Panc1 (cell line): ENCODE measurements at regions not wholly inside any gene's neighbourhood (a gene's known extent, or its start where the extent isn't known, plus 50 kb on each side); places are given as distances from the start of the nearest gene placed in this dataset.
"Not testable (repeated sequence)": the region's sequence is repeated elsewhere in the genome, so short reads cannot be mapped to it uniquely, and the experiment has no call there.

Experiments used
- ATAC-seq: fragments of 200-7000 bp; cut with Tn5 transposase; 2 replicates; pipeline ENCODE4 v1.9.1; 2020; ENCODE audit warnings: mild to moderate bottlenecking, moderate library complexity
- BruUV-seq: library from RNA; stranded (reverse); fragments of 400-500 nt; replicated peaks from 2 replicates; lab custom pipeline; 2021; lab: Mats Ljungman, UMichigan
- CTCF ChIA-PET: fragments of 300-600 bp; sonication (Branson Sonifier 250); formaldehyde crosslinking; loops from one replicate; lab custom pipeline; 2022; ENCODE audit warnings: antibody characterized with exemption; lab: Charles Lee
- POLR2A ChIA-PET: fragments of 300-600 bp; sonication (Branson Sonifier 250); formaldehyde crosslinking; loops from one replicate; lab custom pipeline; 2022; ENCODE audit warnings: antibody characterized with exemption; lab: Charles Lee
- DNase-seq: peaks from one replicate; pipeline ENCODE4 v3.0.0-alpha.2; 2010; ENCODE audit warnings: low read depth, low spot score
- H3K27ac ChIP-seq: 2 replicates; pipeline ENCODE4 v1.5.1; 2011; ENCODE audit warnings: mild to moderate bottlenecking, low read length, inconsistent platforms
- H3K27me3 ChIP-seq: fragments of 200-500 bp; sonication (Bioruptor generic); 2 replicates; pipeline ENCODE4 v1.6.0; 2014; ENCODE audit warnings: low read length, inconsistent platforms; ENCODE audit not compliant: control insufficient read depth, insufficient read depth
- H3K36me3 ChIP-seq: fragments of 200-500 bp; sonication (Bioruptor generic); 2 replicates; pipeline ENCODE4 v1.5.1; 2014; ENCODE audit warnings: inconsistent platforms, mild to moderate bottlenecking, low read length, moderate library complexity; ENCODE audit not compliant: control insufficient read depth, insufficient read depth
- H3K4me1 ChIP-seq: 2 replicates; pipeline ENCODE4 v1.5.1; 2011; ENCODE audit warnings: inconsistent platforms, mild to moderate bottlenecking, low read length, moderate library complexity; ENCODE audit not compliant: control insufficient read depth, insufficient read depth
- H3K4me3 ChIP-seq, 2 experiments: 2 replicates each; pipeline ENCODE4 v1.5.1; 2011 to 2012; ENCODE audit warnings: low read depth in 2 of 2, low read length in 2 of 2, mild to moderate bottlenecking in 2 of 2, inconsistent platforms in 1 of 2, moderate library complexity in 1 of 2
- H3K9me3 ChIP-seq: fragments of 200-500 bp; sonication (Bioruptor generic); 2 replicates; pipeline ENCODE4 v1.5.1; 2014; ENCODE audit warnings: low read depth, mild to moderate bottlenecking, inconsistent platforms, low read length, moderate library complexity; ENCODE audit not compliant: control insufficient read depth, insufficient read depth
- POLR2AphosphoS5 ChIP-seq: IDR thresholded peaks from 2 replicates; pipeline ENCODE4 v1.6.1; 2012; ENCODE audit warnings: mild to moderate bottlenecking, low read depth, low read length, moderate library complexity
- SIN3A ChIP-seq: IDR thresholded peaks from 2 replicates; pipeline ENCODE4 v1.6.1; 2012; ENCODE audit warnings: low read depth, mild to moderate bottlenecking, low read length, moderate library complexity, borderline replicate concordance; ENCODE audit not compliant: insufficient read depth
- TCF7L2 ChIP-seq: IDR thresholded peaks from 2 replicates; pipeline ENCODE4 v1.6.1; 2011; ENCODE audit warnings: mild to moderate bottlenecking, low read depth, low read length, inconsistent platforms
- in situ Hi-C: cut with HindIII; loops from 2 replicates; pipeline ENCODE4 v1.10.0; 2016; ENCODE audit warnings: low sequenced_read_pairs, low pct_unique_long_range_greater_than_20kb
- intact Hi-C: fragments of 100-400 bp; cut with micrococcal nuclease; formaldehyde crosslinking; loops from one replicate; pipeline ENCODE4 v1.10.0; 2022; ENCODE audit not compliant: unreplicated experiment
- TF ChIP-seq, protein P1 (sequence below), 2 experiments: IDR thresholded peaks; 2 replicates each; pipeline ENCODE4 v1.6.1; 2011 to 2012; ENCODE audit warnings: low read depth in 2 of 2, control low read depth in 1 of 2, low read length in 1 of 2, mild to moderate bottlenecking in 1 of 2, moderate library complexity in 1 of 2; ENCODE audit not compliant: insufficient read depth in 1 of 2
- TF ChIP-seq, protein P2 (sequence below): fragments of 450-650 bp; IDR thresholded peaks from 2 replicates; pipeline ENCODE4 v1.5.1; 2017; ENCODE audit warnings: mild to moderate bottlenecking

DNA sequence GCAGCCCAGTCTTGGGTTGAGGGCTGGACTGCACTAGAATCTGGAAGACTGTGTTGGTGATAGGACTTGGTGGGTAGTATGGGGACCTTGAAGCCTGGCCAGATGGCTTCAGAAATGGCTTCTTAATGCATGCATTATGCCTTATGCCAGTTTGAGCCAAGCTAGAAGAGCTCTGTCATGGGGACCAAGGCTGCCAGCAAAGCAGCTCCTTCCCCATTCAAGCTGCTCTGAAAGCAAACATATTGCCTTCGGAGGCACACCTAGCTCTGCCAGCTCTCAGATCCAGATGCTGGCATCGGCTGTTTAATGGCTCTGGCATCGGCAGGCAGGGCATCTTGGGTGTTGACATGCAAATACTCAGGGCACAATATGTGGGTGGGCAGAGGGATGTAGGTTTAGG, 59.0 kb upstream of the IGFBP5 start:
- in situ Hi-C loops, result no loop called here
- no peak for DNase-seq
- Histone ChIP-seq H3K4me3 (no peak overlapping the region), H3K36me3 (no peaks in the 10 kb centered on the region), H3K27ac (no peak overlapping the region), H3K4me1 (no peaks in the 10 kb centered on the region), H3K27me3 (peaks cover 2% of the 10 kb centered on the region; the same call in 1 of the 2 replicates), H3K9me3 (no peaks in the 10 kb centered on the region)
- TF ChIP-seq POLR2AphosphoS5 (no peak), SIN3A (no peak), TCF7L2 (no peak)
- TF ChIP-seq, protein P1, sequence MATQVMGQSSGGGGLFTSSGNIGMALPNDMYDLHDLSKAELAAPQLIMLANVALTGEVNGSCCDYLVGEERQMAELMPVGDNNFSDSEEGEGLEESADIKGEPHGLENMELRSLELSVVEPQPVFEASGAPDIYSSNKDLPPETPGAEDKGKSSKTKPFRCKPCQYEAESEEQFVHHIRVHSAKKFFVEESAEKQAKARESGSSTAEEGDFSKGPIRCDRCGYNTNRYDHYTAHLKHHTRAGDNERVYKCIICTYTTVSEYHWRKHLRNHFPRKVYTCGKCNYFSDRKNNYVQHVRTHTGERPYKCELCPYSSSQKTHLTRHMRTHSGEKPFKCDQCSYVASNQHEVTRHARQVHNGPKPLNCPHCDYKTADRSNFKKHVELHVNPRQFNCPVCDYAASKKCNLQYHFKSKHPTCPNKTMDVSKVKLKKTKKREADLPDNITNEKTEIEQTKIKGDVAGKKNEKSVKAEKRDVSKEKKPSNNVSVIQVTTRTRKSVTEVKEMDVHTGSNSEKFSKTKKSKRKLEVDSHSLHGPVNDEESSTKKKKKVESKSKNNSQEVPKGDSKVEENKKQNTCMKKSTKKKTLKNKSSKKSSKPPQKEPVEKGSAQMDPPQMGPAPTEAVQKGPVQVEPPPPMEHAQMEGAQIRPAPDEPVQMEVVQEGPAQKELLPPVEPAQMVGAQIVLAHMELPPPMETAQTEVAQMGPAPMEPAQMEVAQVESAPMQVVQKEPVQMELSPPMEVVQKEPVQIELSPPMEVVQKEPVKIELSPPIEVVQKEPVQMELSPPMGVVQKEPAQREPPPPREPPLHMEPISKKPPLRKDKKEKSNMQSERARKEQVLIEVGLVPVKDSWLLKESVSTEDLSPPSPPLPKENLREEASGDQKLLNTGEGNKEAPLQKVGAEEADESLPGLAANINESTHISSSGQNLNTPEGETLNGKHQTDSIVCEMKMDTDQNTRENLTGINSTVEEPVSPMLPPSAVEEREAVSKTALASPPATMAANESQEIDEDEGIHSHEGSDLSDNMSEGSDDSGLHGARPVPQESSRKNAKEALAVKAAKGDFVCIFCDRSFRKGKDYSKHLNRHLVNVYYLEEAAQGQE (IDR thresholded peaks at IDR 0.05; ENCODE audit: insufficient read depth in 1 of 2, low read depth in 2 of 2, low read length in 1 of 2), result no peak
- TF ChIP-seq, protein P2, sequence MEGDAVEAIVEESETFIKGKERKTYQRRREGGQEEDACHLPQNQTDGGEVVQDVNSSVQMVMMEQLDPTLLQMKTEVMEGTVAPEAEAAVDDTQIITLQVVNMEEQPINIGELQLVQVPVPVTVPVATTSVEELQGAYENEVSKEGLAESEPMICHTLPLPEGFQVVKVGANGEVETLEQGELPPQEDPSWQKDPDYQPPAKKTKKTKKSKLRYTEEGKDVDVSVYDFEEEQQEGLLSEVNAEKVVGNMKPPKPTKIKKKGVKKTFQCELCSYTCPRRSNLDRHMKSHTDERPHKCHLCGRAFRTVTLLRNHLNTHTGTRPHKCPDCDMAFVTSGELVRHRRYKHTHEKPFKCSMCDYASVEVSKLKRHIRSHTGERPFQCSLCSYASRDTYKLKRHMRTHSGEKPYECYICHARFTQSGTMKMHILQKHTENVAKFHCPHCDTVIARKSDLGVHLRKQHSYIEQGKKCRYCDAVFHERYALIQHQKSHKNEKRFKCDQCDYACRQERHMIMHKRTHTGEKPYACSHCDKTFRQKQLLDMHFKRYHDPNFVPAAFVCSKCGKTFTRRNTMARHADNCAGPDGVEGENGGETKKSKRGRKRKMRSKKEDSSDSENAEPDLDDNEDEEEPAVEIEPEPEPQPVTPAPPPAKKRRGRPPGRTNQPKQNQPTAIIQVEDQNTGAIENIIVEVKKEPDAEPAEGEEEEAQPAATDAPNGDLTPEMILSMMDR, result no peak
- intact Hi-C loops, result no loop called here
- ATAC-seq, result no peak
- CTCF ChIA-PET, result no interaction called here
- no TSS peak for BruUV-seq
- POLR2A ChIA-PET, result no interaction called here

DNA sequence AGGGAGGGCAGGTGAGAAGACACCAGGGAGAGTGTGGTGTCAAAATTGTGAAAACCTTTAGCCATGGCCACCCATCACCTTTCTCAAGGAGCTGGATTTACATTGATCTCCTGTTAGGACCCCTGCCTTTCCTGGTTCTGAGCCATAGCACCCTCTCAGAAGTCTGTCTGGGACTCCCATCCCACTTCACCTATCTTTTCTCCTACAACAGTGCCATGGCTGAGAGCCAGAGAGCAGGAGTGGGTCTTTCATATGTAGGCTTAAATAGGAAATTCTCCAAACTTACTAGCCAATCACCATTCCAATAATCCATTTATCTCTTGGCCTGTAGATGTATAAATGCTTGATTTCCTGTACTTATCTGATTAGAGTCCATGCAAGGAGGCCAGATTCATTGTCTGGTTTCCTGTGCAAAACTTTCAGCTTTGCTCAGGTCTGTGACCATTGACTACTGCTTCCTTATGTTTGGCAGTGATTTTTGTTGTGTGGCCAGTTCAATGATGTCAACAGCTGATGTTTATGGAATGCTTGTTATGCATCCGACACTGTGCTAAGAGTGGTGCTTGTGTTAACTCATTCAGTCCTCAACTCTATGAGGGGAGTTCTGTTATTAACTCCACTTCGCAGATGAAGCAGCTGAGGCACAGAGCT, 57.6 kb upstream of the IGFBP5 start:
- ChIA-PET CTCF (no interaction called here), POLR2A (no interaction called here)
- intact Hi-C loops, result no loop called here
- in situ Hi-C loops, result no loop called here
- DNase-seq, result no peak
- H3K4me3 ChIP-seq, result no peak overlapping the region
- no peak for ATAC-seq
- H3K4me1 ChIP-seq, result no peaks in the 10 kb centered on the region
- no peaks in the 10 kb centered on the region for H3K9me3 ChIP-seq
- H3K27me3 ChIP-seq, result peaks cover 2% of the 10 kb centered on the region; the same call in 1 of the 2 replicates
- TF ChIP-seq SIN3A (no peak), POLR2AphosphoS5 (no peak), TCF7L2 (no peak)
- TF ChIP-seq, protein P1 (IDR thresholded peaks at IDR 0.05; ENCODE audit: insufficient read depth in 1 of 2, low read depth in 2 of 2, low read length in 1 of 2), result no peak
- TF ChIP-seq, protein P2, result no peak
- no peak overlapping the region for H3K27ac ChIP-seq
- no peaks in the 10 kb centered on the region for H3K36me3 ChIP-seq
- no TSS peak for BruUV-seq

DNA sequence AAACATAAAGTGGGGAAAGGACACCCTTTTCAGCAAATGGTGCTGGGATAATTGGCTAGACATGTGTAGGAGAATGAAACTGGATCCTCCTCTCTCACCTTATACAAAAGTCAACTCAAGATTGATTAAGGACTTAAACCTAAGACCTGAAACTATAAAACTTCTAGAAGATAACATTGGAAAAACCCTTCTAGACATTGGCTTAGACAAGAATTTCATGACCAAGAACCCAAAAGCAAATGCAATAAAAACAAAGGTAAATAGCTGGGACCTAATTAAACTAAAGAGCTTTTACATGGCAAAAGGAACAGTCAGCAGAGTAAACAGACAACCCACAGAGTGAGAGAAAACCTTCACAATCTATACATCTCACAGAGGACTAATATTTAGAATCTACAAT, 55.4 kb upstream of the IGFBP5 start:
- ATAC-seq, POLR2A ChIA-PET, BruUV-seq, H3K27ac ChIP-seq, H3K27me3 ChIP-seq, intact Hi-C loops, H3K4me3 ChIP-seq, H3K9me3 ChIP-seq, H3K36me3 ChIP-seq, CTCF ChIA-PET, in situ Hi-C loops, H3K4me1 ChIP-seq, DNase-seq: not testable (repeated sequence)
